Memory B cell (primary cell): ENCODE measurements at regions not wholly inside any gene's neighbourhood (a gene's known extent, or its start where the extent isn't known, plus 50 kb on each side); places are given as distances from the start of the nearest gene placed in this dataset.

ENCODE experiments used
- ATAC-seq: fragments of 150-1000 bp; cut with Tn5 transposase; 2 replicates; pipeline ENCODE4 v1.10.0; 2021; ENCODE audit warnings: low read depth, mild to moderate bottlenecking, moderate library complexity
- DNase-seq, 2 donors: peaks; one replicate each; pipeline ENCODE4 v3.0.0; 2022; ENCODE audit warnings: low spot score in 2 of 2
- H3K27ac Mint-ChIP-seq: one replicate; pipeline ENCODE4 v1.8.0; 2022; ENCODE audit warnings: mild to moderate bottlenecking, moderate library complexity, mixed read lengths
- H3K27me3 Mint-ChIP-seq: one replicate; pipeline ENCODE4 v1.8.0; 2022; ENCODE audit warnings: mixed read lengths
- H3K36me3 Mint-ChIP-seq: one replicate; pipeline ENCODE4 v1.8.0; 2022; ENCODE audit warnings: mild to moderate bottlenecking, mixed read lengths
- H3K4me1 Mint-ChIP-seq: one replicate; pipeline ENCODE4 v1.8.0; 2022; ENCODE audit warnings: mixed read lengths
- H3K4me3 Mint-ChIP-seq: one replicate; pipeline ENCODE4 v1.8.0; 2022; ENCODE audit warnings: mild to moderate bottlenecking, moderate library complexity, mixed read lengths
- H3K9me3 Mint-ChIP-seq: one replicate; pipeline ENCODE4 v1.8.0; 2022; ENCODE audit warnings: mixed read lengths

DNA sequence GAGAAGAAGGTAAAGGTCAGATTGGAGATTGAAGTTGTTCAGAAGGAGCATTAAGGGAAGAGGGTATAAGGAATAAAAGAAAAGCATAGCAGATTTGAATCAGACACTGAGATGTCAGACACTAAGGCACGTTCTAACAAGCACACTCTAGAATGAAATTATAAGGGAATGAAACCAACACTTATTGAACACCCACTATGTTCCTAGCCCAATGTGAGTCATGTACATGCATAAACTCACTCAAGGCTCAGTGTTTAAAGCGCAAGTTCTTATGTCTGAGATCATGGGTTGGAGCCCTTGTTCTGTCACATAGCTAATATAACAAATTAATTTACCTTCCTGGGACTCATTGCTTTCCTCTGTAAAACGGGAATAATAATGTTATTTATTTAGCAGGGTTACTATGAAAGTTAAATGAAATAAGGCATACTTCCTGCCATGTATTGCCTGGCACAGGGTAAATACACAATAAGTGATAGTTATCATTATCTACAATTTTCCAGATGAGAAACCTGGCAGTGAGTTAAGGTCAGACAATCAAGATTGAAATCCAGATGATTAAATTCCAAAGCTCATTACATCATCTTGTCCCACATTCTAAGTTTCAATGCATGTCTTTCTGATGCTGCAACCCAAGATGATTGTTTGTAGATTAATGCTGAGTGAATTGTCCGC lies 68.3 kb upstream of the DACH1 start:
- ATAC-seq = no peak
- H3K27ac Mint-ChIP-seq = no peak overlapping the region
- H3K9me3 Mint-ChIP-seq = no peaks in the 10 kb centered on the region
- no peaks in the 10 kb centered on the region for H3K36me3 Mint-ChIP-seq
- H3K4me1 Mint-ChIP-seq = no peaks in the 10 kb centered on the region
- no peak overlapping the region for H3K4me3 Mint-ChIP-seq
- H3K27me3 Mint-ChIP-seq = no peaks in the 10 kb centered on the region
- DNase-seq = no peak

DNA sequence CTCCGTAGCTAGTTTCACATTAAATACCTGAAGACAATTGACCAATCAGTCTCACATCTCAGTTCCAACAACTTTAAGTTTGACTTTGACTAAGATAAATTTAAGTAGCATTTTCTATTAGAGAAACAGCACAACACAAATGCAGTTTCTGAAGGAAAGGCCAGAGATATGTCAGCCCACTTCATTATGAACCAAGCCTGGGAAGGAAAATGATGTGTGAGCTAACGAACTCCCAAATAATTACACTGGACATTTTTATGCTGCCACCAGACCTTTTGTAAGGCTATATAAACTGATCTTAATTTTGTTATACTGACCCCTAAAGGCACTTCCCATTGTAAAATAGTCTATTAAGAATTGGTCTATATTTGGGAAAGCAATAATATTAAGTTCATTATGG lies 57.9 kb upstream of the DACH1 start:
- Mint-ChIP-seq H3K27ac (no peak overlapping the region), H3K9me3 (peaks cover 3% of the 10 kb centered on the region), H3K4me1 (no peaks in the 10 kb centered on the region), H3K4me3 (no peak overlapping the region), H3K27me3 (no peaks in the 10 kb centered on the region), H3K36me3 (no peaks in the 10 kb centered on the region)
- ATAC-seq = no peak
- DNase-seq = no peak

DNA sequence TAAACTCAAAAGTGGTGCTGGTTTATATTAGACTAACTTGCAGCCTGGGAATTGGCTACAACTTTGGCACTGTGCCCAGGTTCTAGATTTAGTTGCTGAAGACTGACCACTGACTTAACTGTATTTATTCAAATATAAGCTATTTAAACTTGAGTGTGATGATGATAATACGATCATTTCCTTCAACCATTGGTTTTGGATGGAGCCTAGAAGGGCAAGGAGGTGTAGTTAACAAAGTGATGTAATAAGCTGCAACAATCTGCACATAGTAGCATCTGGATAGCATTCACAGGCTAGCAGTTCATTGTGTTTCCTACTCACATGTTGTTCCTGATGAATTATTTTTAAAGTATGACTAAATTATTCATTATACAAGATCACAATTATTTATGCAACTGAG lies 55.2 kb upstream of the DACH1 start:
- no peak overlapping the region for H3K27ac Mint-ChIP-seq
- no peak overlapping the region for H3K4me3 Mint-ChIP-seq
- H3K36me3 Mint-ChIP-seq = no peaks in the 10 kb centered on the region
- no peaks in the 10 kb centered on the region for H3K4me1 Mint-ChIP-seq
- peaks cover 1% of the 10 kb centered on the region for H3K9me3 Mint-ChIP-seq
- ATAC-seq (no peak), DNase-seq (no peak)
- H3K27me3 Mint-ChIP-seq = no peaks in the 10 kb centered on the region
